Erythroblast (primary cell): ENCODE measurements at regions not wholly inside any gene's neighbourhood (a gene's known extent, or its start where the extent isn't known, plus 50 kb on each side); places are given as distances from the start of the nearest gene placed in this dataset.

Experiments
- GATA1 ChIP-seq: IDR thresholded peaks from 2 replicates; pipeline ENCODE4 v1.6.1; 2011; ENCODE audit warnings: low read depth, mild to moderate bottlenecking, control low read depth, low read length, moderate library complexity
- POLR2A ChIP-seq: IDR thresholded peaks from 2 replicates; pipeline ENCODE4 v1.6.1; 2011; ENCODE audit warnings: mild to moderate bottlenecking, low read length

DNA sequence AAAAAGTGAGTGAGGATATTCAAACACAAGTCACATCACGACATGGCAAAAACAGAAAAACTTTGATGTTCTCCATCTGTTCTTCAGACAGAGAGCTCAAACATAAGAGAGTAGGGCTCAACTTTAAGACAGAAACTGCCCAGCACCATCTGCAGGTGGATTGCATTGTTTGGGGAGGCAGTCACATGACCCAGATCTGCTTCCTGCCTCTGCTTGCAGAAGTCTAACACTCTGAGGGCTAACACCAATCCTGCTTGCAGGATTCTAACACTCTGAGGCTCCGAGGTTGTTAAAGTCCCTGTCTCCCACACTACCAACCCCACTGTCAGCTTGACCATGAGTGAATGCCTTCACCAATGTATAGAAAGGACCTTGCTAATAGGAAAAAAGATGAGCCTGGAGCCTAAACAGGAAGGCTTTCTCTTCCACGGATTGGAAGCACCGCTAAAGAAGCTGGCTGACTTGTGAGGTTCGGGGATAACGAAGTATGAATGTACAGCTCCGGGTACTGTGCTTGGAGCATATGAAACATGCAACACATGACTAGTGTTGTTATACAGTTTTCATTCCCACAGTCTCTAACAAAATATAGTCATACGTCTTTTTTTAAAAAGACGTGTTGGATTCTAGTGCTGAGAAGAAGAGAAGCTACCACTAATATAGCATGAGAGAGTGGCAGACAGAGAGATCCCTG is 176.6 kb upstream of the CREB1 start:
- TF ChIP-seq POLR2A (no peak), GATA1 (no peak)
